MG63 (cell line): ENCODE measurements at regions not wholly inside any gene's neighbourhood (a gene's known extent, or its start where the extent isn't known, plus 50 kb on each side); places are given as distances from the start of the nearest gene placed in this dataset.
"Not testable (repeated sequence)": the region's sequence is repeated elsewhere in the genome, so short reads cannot be mapped to it uniquely, and the experiment has no call there.

ENCODE experiments used
- DNase-seq: peaks from one replicate; pipeline ENCODE4 v3.0.0-alpha.2; 2020
- H3K27me3 ChIP-seq: fragments of 250-450 bp; sonication (Bioruptor Pico); 2 replicates; pipeline ENCODE4 v1.5.1; 2020; ENCODE audit warnings: mild to moderate bottlenecking, moderate library complexity
- H3K36me3 ChIP-seq: fragments of 250-450 bp; sonication (Bioruptor Pico); 2 replicates; pipeline ENCODE4 v1.5.1; 2020; ENCODE audit warnings: mild to moderate bottlenecking, moderate library complexity
- H3K4me3 ChIP-seq: fragments of 250-450 bp; sonication (Bioruptor Pico); 2 replicates; pipeline ENCODE4 v1.5.1; 2020; ENCODE audit warnings: mild to moderate bottlenecking, moderate library complexity
- H3K9me3 ChIP-seq: fragments of 250-450 bp; sonication (Bioruptor Pico); 2 replicates; pipeline ENCODE4 v1.5.1; 2020; ENCODE audit warnings: mild to moderate bottlenecking, moderate library complexity

DNA sequence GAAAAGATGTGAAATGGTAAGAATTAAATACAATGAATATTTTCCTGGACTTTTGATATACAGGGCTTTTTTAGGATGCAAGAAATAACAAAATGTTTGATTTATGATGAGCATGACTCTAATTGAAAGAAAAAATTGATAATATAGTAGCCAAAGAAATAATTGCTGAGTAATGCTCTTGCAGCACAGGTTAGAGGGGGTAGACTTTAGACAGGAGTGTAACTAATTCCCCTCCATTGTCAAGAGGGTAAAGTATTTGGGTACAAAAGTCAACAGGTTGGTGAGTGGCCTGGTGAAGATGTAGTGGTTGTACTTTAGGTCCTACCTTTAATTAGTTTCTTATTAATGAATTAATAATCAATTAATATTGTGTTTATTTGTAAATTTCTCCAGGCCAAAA is 912.3 kb downstream of the KCNJ2 start:
- DNase-seq, result no peak
- H3K36me3 ChIP-seq, result no peaks in the 10 kb centered on the region
- no peaks in the 10 kb centered on the region for H3K27me3 ChIP-seq
- no peak overlapping the region for H3K4me3 ChIP-seq
- H3K9me3 ChIP-seq, result no peaks in the 10 kb centered on the region

DNA sequence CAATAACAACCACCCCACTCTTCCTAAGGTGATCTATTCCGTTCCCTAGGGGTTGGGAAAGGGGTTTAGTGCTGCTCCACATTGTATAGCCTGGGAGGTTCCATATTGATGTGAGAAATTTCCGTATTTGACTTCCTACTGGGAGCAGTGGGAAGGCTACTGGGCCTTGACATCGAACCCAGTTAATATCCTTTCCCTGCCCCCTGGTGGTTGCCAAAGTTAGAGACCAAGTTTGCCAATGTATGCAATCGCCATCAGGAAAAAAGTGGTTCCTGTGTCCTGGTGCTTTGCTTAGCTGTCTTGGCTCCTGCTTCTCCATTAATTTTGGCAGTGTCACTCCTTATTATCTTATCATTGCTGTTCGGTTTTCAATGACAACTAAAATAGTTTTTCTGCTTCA is 914.9 kb downstream of the KCNJ2 start:
- H3K9me3 ChIP-seq, result no peaks in the 10 kb centered on the region
- H3K27me3 ChIP-seq, result no peaks in the 10 kb centered on the region
- peak; percentile 26 for DNase-seq
- H3K4me3 ChIP-seq, result no peak overlapping the region
- no peaks in the 10 kb centered on the region for H3K36me3 ChIP-seq

DNA sequence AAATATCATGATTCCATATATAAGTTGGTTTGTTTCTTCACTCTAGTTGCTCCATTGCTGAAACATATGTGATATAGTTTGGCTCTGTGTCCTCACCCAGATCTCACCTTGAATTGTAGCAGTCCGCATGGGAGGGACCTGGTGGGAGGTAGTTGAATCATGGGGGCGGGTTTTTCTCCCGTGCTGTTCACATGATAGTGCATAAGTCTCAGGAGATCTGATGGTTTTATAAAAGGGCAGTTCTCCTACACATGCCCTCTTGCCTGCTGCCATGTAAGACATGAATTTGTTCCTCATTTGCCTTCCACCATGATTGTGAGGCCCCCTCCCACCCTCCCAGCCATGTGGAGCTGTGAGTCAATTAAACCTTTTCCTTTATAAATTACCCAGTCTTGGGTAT is 915.5 kb downstream of the KCNJ2 start:
- DNase-seq, result no peak
- Histone ChIP-seq H3K4me3 (no peak overlapping the region), H3K27me3 (no peaks in the 10 kb centered on the region), H3K9me3 (no peaks in the 10 kb centered on the region), H3K36me3 (no peaks in the 10 kb centered on the region)

DNA sequence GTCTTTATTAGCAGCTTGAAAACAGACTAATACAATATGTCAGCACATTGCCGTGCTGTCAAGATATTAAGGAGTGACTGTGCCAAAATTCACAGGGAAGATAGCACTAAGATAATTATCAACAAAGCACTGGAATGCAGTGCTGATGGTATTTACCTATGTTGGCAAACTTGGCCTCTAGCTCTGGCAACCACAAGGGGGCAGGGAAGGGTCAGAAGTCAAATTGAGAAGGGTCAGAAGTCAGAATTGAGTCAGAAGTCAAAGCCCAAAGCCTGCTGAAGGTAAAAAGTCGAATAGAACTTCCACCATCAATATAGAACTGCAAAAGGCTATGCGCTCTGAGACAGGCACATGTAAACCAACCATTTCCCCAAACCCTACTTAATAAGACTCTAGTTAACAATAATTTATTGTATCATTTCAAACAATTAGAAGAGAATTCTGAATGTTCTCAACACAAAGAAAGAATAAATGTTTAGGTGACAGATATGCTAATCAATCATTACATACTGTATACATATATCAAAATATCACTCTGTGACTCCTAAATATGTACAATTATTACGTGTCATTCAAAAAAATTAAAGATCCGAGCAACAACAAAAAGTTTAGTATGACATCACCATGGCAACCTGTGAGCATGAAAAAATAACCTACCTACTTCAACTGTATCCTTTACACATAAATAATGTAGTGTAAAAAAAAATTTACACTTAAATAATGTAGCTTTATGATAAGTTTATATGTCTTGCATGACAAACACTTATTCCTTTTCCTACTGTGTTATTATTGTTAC is 916.1 kb downstream of the KCNJ2 start:
- no peak for DNase-seq
- H3K36me3 ChIP-seq, result no peaks in the 10 kb centered on the region
- no peaks in the 10 kb centered on the region for H3K27me3 ChIP-seq
- H3K4me3 ChIP-seq, result no peak overlapping the region
- H3K9me3 ChIP-seq, result no peaks in the 10 kb centered on the region

DNA sequence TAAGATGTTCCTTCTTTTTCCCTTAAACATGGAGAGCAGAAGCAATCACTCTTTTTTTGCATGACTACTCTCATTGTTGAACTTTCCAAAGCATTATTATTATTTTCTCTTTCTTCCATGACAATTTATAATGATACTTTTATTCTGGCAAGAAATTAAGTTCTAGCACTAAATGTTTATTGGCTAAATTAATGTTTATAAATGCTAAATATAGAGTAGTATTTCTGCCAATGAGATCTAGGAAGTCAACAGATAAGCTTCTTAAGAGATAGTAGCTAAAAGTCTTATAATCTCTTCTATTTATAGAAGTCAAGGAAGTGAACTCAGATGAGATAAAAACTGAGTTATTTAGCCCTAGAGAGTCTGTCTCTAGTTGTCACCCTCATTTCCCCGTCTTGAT is 920.1 kb downstream of the KCNJ2 start:
- no peak overlapping the region for H3K4me3 ChIP-seq
- H3K9me3 ChIP-seq, result no peaks in the 10 kb centered on the region
- no peaks in the 10 kb centered on the region for H3K27me3 ChIP-seq
- H3K36me3 ChIP-seq, result no peaks in the 10 kb centered on the region
- no peak for DNase-seq

DNA sequence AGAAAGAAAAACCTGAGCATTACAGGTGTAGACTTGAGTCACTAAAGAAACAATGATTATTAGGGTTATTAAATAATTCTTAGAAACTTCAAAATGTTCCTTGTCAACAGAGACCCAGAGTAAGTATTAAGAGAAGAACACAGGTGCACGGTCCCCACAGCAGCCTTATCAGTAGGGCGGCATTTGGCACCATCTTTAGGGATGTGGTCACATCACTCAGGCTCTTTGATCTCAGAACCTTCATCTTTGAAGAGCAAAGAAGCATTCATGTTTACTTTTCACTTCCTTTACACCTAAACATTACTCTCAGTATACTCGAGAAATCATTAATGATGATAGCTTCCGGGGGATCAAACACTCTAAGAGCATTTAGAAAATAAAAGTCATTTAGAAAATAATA is 928.7 kb downstream of the KCNJ2 start:
- DNase-seq, result no peak
- H3K9me3 ChIP-seq, result no peaks in the 10 kb centered on the region

DNA sequence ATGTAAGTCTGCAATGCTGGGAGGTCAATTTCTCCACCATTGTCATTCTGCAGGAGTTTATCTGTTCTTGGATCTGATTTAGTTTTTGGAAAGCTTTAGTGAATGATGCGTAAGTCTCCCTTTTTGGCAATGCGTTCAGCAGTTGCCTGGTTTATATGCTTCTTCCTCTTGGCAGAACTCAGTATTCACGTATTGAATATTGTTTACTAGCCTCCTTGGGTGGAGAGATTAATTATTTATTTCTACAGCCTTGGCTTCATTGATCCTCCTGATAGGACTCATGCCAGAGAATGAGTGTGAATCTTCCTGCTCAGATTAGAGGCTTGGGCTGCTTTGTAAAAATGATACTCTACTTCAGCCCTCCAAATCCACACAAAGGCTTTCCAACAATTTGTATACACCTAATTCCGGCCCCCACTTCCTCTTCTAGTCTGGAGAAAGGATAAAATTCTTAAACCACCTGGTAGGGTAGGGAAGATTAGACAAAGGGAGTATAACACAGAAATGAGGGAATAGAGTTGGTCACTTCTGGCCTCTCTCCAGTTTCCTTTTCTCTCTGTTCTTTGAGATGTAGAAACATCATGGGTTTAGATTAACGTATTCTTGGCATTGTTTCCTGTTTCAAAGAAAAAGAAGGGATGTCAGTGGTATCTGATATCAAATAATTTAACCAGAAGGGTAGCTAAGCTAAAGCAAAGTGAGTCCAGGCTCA is 929.8 kb downstream of the KCNJ2 start:
- Histone ChIP-seq H3K27me3 (no peaks in the 10 kb centered on the region), H3K4me3 (no peak overlapping the region), H3K9me3 (no peaks in the 10 kb centered on the region), H3K36me3 (no peaks in the 10 kb centered on the region)
- no peak for DNase-seq

More for the DNA sequence above, 928.7 kb downstream of the KCNJ2 start:
- Histone ChIP-seq H3K4me3 (no peak overlapping the region), H3K36me3 (no peaks in the 10 kb centered on the region), H3K27me3 (no peaks in the 10 kb centered on the region)

DNA sequence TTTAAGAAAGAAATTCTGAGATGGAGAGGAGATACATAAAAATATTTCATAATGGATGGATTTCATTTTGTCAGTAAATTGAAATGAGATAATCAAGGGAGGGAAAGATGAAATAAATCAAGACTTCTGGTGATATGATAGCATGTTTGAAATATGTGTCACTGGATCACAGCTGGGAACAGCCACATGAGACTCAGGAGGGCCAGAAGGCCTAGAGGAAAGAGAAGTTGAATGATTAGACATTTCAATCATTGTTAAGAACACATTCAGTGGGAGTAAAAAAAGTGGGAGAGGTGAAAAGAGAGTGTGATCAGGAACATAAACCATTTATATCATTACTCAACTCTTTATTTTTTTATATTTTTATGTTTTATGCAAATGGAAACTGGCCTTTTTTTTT is 933.4 kb downstream of the KCNJ2 start:
- Histone ChIP-seq H3K36me3 (no peaks in the 10 kb centered on the region), H3K27me3 (no peaks in the 10 kb centered on the region; the same call in 1 of the 2 replicates), H3K9me3 (0 out of 2 replicates have a peak, but pooled peaks cover 4% of the 10 kb centered on the region), H3K4me3 (no peak overlapping the region)
- no peak for DNase-seq

DNA sequence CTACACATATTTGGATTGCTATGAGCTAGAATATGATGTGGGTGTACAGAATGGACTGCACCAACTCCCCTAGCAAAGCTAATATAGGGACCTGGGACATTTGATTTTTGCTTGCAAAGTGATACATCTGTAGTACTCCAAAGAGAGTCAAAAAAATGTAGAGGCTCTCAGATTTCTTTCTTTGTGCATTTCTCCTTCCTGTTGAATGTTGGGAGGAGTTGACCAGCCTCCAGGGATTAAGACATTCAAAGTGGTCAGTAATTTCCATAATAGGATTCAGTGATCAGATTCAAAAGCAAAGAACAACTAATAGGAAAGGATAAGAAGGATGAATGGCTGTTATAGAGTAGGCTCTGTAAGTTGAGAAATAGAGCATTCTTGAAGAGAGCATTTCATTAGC is 934.9 kb downstream of the KCNJ2 start:
- H3K27me3 ChIP-seq, result no peaks in the 10 kb centered on the region; the same call in 1 of the 2 replicates
- 0 out of 2 replicates have a peak, but pooled peaks cover 4% of the 10 kb centered on the region for H3K9me3 ChIP-seq
- H3K4me3 ChIP-seq, result no peak overlapping the region
- DNase-seq, result no peak
- no peaks in the 10 kb centered on the region for H3K36me3 ChIP-seq

DNA sequence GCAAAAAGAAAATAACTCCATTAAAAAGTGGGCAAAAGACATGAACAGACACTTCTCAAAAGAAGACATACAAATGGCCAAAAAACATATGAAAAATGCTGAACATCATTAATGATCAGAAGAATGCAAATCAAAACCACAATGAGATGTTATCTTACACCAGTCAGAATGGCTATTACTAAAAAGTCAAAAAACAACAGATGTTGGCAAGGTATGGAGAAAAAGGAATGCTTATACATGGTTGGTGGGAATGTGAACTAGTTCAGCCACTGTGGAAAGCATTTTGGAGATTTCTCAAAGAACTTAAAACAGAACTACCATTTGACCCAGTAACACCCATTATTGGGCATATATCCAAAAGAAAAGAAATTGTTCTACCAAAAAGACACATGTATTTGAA is 936.7 kb downstream of the KCNJ2 start:
- not testable (repeated sequence) for H3K27me3 ChIP-seq, H3K36me3 ChIP-seq, DNase-seq, H3K4me3 ChIP-seq, H3K9me3 ChIP-seq

DNA sequence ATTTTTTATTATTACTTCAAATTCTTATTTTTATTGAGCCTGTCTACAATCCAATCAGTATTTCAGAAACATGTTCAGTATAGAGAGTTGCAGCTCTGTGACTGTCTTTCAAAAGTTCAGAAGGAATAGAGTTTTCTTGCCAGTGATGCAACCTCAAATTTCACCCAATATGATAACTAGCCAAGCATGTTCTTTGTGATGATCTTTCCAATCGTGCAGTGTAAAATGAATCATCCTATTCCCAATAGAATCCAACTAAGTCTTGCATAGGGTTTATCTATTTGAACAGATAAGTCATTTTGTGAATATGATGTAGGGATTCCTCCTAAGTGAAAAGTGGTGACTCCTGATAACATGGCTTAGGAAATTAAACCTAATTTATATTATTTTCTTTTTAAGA is 937.8 kb downstream of the KCNJ2 start:
- Histone ChIP-seq H3K36me3 (no peaks in the 10 kb centered on the region), H3K9me3 (0 out of 2 replicates have a peak, but pooled peaks cover 4% of the 10 kb centered on the region), H3K27me3 (no peaks in the 10 kb centered on the region; the same call in 1 of the 2 replicates), H3K4me3 (no peak overlapping the region)
- no peak for DNase-seq

DNA sequence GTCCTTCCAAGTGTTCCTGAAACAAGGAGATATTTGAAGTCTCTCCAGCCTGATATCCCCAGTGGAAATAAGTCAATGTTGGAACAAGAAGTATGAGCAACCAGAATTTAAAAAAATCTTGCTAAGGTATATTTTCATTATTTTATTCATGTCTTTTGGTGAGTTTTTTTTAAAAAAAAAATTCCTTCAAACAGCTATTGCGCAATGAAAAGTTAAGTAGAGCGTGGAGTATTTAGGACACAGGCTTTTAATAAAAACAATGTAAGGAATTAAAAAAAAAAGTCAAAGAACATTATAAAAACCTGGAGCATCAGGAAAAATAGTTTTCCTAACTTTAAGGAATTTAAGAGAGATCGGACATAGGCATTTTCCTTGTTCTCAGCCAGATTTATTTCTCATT is 940.4 kb downstream of the KCNJ2 start:
- H3K27me3 ChIP-seq, result no peaks in the 10 kb centered on the region; the same call in 1 of the 2 replicates
- DNase-seq, result no peak
- no peaks in the 10 kb centered on the region for H3K36me3 ChIP-seq
- no peak overlapping the region for H3K4me3 ChIP-seq
- H3K9me3 ChIP-seq, result 0 out of 2 replicates have a peak, but pooled peaks cover 4% of the 10 kb centered on the region

DNA sequence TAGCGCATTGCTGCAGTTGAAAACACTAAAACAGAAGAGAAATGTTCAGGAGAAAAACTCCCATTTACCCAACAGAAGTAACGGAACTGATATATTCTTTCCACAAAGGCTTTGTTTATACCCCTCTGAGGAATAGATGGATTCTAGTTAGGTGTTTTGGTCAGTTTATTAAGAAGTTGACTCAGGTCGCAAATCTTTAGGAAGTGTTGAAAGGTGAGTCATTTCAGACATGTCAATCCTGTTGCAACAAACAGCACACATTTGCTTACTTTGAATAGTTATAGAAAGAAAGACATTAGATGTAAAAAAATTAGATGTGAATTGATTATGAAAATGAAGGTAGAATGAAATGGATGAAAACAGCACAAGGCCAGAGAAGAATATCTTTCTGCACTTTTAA is 941.0 kb downstream of the KCNJ2 start:
- no peak for DNase-seq

DNA sequence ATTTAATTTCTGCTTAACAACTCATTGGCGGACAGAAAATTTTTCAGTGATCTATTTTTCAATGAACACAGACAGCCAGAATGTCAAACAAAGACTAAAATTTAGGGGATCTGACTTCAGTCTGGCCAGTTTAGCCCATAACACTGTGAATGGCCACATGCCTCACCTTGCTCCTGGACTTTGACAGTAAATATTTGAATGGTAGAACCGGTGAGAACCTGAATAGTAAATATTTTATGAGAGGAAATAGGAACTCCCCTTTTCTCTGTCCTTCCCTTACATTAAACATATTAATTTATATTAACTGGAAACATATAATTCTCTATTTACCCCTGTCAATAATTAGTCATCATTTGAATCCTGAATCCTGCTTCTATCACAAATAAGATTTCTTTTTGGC is 942.1 kb downstream of the KCNJ2 start:
- H3K36me3 ChIP-seq, result no peaks in the 10 kb centered on the region
- no peak overlapping the region for H3K4me3 ChIP-seq
- no peaks in the 10 kb centered on the region for H3K9me3 ChIP-seq
- H3K27me3 ChIP-seq, result no peaks in the 10 kb centered on the region
- no peak for DNase-seq

More for the DNA sequence above, 941.0 kb downstream of the KCNJ2 start:
- H3K9me3 ChIP-seq, result 0 out of 2 replicates have a peak, but pooled peaks cover 4% of the 10 kb centered on the region
- H3K4me3 ChIP-seq, result no peak overlapping the region
- no peaks in the 10 kb centered on the region for H3K36me3 ChIP-seq
- H3K27me3 ChIP-seq, result no peaks in the 10 kb centered on the region; the same call in 1 of the 2 replicates

DNA sequence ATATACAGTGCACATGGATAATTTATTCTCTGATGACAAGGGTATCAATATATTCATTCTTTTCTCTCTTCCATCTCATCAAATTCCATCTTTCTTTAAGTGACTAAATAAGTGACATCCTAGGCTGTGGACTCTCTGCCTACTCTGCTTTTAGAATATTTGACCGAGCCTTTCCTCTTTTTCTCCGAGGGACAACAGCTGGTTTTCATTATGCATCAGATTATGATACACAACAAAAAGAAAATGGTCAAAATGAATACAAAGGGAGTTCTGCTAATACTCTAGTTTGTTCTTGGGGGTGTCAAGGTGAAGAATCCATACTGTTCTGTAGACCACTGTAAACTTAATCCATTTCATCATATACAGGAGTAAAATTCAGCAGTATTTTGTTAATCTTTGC is 942.6 kb downstream of the KCNJ2 start:
- H3K4me3 ChIP-seq, result no peak overlapping the region
- no peaks in the 10 kb centered on the region for H3K9me3 ChIP-seq
- no peaks in the 10 kb centered on the region for H3K36me3 ChIP-seq
- H3K27me3 ChIP-seq, result no peaks in the 10 kb centered on the region
- no peak for DNase-seq

DNA sequence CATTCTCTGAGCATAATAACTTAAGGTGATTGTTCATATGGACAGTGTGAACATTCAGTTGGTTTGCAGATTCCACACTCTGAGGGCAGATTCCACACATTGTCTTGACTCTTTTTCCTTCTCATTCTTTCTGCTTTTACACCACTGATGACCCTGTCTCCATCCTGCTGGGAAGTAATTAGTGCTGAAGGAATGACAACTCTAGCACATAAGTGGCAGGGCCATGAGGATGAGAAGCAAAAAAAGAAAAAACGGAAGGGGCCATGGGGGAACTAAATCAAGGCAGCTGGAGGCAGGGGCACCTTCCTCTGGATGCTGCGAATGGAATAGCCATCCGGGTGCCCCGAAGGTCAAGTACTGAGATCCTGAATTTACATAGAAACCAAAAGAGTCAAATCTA is 944.0 kb downstream of the KCNJ2 start:
- DNase-seq, result no peak
- H3K27me3 ChIP-seq, result no peaks in the 10 kb centered on the region
- H3K9me3 ChIP-seq, result no peaks in the 10 kb centered on the region
- H3K36me3 ChIP-seq, result no peaks in the 10 kb centered on the region
- no peak overlapping the region for H3K4me3 ChIP-seq

DNA sequence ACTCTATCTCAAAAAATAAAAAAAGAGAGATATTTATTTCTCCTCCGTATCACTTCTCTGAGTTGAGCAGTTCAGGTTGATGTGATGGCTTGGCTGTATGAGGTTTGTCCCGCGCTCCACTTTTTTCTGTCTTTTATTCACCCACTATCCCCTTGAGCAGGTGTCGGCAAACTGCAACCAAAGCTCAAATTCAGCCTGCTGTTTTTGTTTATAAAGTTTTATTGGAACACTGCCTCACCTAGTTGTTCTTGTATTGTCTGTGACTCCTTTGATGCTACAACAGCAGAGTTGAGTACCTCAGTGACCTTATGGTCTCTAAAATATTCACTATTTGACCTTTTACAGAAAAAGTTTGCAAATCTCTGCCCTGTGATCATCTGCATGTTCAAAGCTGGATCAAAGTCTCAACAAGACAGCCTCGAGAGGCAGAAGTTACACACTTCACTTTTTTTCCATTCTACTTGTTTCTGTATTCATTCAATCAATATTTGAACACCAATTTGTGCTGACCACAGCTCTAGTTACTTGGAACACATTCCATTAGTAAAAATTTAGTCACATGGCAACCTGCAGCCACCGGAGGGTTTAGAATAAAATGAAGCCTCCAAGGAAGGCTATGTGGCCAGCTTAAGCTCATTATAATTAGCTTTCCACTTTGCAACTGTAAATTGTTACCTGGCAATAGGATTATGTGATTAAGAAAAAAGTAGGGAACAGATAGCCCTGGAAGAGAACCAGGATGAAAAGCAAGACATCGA is 945.8 kb downstream of the KCNJ2 start:
- H3K9me3 ChIP-seq, result no peaks in the 10 kb centered on the region
- no peak overlapping the region for H3K4me3 ChIP-seq
- H3K36me3 ChIP-seq, result no peaks in the 10 kb centered on the region
- no peak for DNase-seq
- no peaks in the 10 kb centered on the region for H3K27me3 ChIP-seq
